BE2C (cell line): ENCODE measurements at regions not wholly inside any gene's neighbourhood (a gene's known extent, or its start where the extent isn't known, plus 50 kb on each side); places are given as distances from the start of the nearest gene placed in this dataset.
A peak's percentile ranks its signal among the peaks of the same experiment; 100 is the strongest.

Source experiments
- DNase-seq: peaks from one replicate; pipeline ENCODE4 v3.0.0-alpha.2; 2020
- H3K27me3 ChIP-seq: fragments of 250-450 bp; sonication (Bioruptor Pico); 2 replicates; pipeline ENCODE4 v1.5.1; 2020; ENCODE audit warnings: mild to moderate bottlenecking
- H3K36me3 ChIP-seq: fragments of 250-450 bp; sonication (Bioruptor Pico); 2 replicates; pipeline ENCODE4 v1.5.1; 2020; ENCODE audit warnings: mild to moderate bottlenecking
- H3K4me1 ChIP-seq: fragments of 250-450 bp; sonication (Bioruptor Pico); 2 replicates; pipeline ENCODE4 v1.5.1; 2020
- H3K4me3 ChIP-seq: 2 replicates; pipeline ENCODE4 v1.5.1; 2011; ENCODE audit warnings: low read depth, low read length
- H3K9me3 ChIP-seq: fragments of 250-450 bp; sonication (Bioruptor Pico); 2 replicates; pipeline ENCODE4 v1.5.1; 2020
- TF ChIP-seq, protein P1 (sequence below): IDR thresholded peaks from 2 replicates; pipeline ENCODE4 v1.5.1; 2012; ENCODE audit warnings: mild to moderate bottlenecking, low read depth, low read length

DNA sequence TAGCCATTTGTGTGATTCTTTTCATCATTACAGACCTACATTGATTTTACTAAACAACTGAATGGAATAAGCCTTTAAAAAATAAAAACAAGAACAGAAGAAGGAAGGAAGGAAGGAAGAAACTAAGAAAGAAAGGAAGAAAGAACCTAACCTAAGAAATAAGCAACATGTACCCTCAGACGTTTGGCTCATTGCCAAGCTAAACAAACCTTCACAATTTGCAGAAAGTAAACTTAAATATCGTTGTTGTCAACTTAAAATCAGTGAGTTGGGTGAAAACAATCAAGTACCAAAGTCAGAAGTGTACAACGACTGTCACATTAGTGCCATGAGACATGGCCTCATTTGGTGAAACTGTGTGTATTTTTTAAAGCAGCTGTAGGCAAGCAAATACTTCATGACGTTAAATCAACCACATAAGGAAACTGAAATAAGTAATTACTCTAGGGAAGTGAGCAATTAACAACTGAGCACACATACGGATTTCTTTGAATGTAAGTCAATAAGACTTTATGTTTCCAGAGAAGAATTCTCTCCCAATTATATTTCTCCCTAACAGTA, 313.1 kb upstream of the TMPRSS15 start:
- Histone ChIP-seq H3K9me3 (no peaks in the 10 kb centered on the region), H3K4me3 (no peak overlapping the region), H3K27me3 (no peaks in the 10 kb centered on the region), H3K36me3 (no peaks in the 10 kb centered on the region), H3K4me1 (peaks cover 23% of the 10 kb centered on the region)
- TF ChIP-seq, protein P1, sequence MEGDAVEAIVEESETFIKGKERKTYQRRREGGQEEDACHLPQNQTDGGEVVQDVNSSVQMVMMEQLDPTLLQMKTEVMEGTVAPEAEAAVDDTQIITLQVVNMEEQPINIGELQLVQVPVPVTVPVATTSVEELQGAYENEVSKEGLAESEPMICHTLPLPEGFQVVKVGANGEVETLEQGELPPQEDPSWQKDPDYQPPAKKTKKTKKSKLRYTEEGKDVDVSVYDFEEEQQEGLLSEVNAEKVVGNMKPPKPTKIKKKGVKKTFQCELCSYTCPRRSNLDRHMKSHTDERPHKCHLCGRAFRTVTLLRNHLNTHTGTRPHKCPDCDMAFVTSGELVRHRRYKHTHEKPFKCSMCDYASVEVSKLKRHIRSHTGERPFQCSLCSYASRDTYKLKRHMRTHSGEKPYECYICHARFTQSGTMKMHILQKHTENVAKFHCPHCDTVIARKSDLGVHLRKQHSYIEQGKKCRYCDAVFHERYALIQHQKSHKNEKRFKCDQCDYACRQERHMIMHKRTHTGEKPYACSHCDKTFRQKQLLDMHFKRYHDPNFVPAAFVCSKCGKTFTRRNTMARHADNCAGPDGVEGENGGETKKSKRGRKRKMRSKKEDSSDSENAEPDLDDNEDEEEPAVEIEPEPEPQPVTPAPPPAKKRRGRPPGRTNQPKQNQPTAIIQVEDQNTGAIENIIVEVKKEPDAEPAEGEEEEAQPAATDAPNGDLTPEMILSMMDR, result no peak
- no peak for DNase-seq

DNA sequence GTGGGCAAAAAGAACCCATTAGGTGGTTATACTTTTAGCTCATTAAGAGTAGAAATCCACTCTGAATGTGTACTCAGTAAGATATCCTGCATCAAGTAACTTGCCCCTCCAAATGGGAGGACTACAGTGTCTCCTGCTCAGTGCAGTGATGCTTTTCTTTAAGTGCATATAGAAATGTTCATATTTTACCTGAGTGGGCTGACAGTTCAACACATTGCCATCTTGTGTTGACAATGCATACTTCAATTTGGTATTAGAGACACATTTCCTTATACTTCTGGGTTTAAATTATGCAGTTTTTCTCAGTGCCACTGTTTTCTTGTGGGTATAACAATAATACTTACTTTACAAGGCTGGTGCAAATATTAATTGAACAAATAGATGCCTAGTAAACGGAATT, 318.6 kb upstream of the TMPRSS15 start:
- Histone ChIP-seq H3K4me3 (no peak overlapping the region), H3K4me1 (peaks cover 11% of the 10 kb centered on the region), H3K36me3 (no peaks in the 10 kb centered on the region), H3K27me3 (no peaks in the 10 kb centered on the region), H3K9me3 (no peaks in the 10 kb centered on the region)
- TF ChIP-seq, protein P1, result no peak
- no peak for DNase-seq

DNA sequence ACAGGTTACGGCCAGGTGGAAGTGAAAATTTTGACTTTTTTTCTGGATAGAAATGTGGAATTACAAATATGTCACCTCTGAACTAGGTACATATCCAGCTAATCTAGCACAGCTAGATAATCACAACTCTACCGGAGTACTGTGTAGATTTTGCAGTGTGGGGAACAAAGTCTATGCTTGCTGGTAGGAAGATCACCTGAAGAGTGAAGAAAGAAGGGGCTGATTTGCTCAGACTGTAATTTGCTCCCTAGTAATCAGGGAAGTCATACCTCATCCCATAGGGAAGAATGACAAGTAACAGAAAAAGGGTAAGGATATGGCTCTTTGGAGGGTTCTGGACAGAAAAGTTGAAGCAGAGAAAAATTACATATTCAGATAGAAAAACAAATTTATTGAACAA, 319.6 kb upstream of the TMPRSS15 start:
- no peak for DNase-seq
- H3K27me3 ChIP-seq, result no peaks in the 10 kb centered on the region
- no peak overlapping the region for H3K4me3 ChIP-seq
- H3K36me3 ChIP-seq, result no peaks in the 10 kb centered on the region
- H3K9me3 ChIP-seq, result no peaks in the 10 kb centered on the region
- TF ChIP-seq, protein P1, result no peak
- H3K4me1 ChIP-seq, result peaks cover 2% of the 10 kb centered on the region; the same call in 1 of the 2 replicates

DNA sequence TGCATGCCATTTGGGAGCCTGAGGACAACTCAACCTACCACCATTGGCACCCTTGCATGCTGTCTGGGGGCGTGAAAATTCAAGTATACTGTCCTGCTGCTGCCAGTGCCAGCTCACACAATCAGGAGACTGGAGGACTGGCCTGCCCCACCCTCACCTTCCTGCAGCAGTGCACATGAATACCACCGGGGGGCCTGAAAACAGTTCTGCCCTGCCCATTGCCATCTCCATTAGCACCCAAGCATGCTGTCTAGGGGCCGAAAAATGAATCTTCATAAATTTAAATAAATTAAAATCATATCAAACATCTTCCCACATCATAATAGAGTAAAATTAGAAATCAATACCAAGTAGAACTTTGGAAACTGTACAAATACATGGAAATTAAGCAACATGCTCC, 322.1 kb upstream of the TMPRSS15 start:
- Histone ChIP-seq H3K36me3 (no peaks in the 10 kb centered on the region), H3K4me1 (no peaks in the 10 kb centered on the region), H3K4me3 (no peak overlapping the region), H3K27me3 (no peaks in the 10 kb centered on the region), H3K9me3 (no peaks in the 10 kb centered on the region)
- TF ChIP-seq, protein P1, result peak; percentile 69
- DNase-seq, result peak; percentile 68

DNA sequence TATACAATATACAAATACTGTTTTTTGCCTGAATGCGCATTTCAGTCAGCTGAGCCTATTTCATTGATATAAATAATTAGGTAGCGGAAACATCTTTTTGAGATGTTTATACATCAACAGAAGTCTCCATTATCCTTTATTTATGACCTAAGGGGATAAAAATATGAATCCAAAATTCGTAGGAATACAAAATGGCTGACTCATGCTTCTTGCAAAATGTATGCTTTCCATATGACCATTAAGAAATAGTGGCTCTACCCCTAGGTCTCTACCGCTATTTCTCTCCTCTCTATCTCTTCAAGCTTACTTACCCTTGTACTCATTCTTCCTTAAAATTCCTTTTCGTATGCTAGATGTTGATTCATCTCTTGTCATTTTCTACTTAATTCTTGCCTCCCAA, 338.4 kb upstream of the TMPRSS15 start:
- no peaks in the 10 kb centered on the region for H3K36me3 ChIP-seq
- DNase-seq, result no peak
- TF ChIP-seq, protein P1, result no peak
- H3K27me3 ChIP-seq, result no peaks in the 10 kb centered on the region
- no peak overlapping the region for H3K4me3 ChIP-seq
- no peaks in the 10 kb centered on the region for H3K9me3 ChIP-seq
- H3K4me1 ChIP-seq, result no peaks in the 10 kb centered on the region

DNA sequence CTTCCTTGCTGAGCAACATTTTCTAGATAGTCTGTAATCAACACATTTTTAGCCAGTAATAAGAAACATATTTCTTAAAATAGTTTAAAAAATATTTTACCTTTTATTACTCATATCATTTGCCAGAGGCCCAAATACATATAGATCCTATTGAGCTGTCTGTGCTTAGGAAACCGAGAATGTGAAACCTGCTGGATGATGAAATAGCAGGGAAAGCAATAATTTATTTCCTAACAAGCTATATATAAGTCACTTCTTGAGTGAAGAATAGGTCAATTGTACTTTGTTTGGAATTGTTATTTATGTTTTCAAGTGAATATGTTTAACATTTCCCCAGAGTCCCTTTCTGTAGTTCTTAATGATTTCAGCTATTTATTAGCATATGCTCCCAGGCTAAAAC, 339.9 kb upstream of the TMPRSS15 start:
- Histone ChIP-seq H3K27me3 (no peaks in the 10 kb centered on the region), H3K4me3 (no peak overlapping the region), H3K9me3 (no peaks in the 10 kb centered on the region), H3K36me3 (no peaks in the 10 kb centered on the region), H3K4me1 (no peaks in the 10 kb centered on the region)
- no peak for DNase-seq
- TF ChIP-seq, protein P1, result no peak
